ENCODE measurements at regions not wholly inside any gene's neighbourhood (a gene's known extent, or its start where the extent isn't known, plus 50 kb on each side); places are given as distances from the start of the nearest gene placed in this dataset.

GRCh38 chr13:73482556-73482955 lies 423.8 kb downstream of the KLF5 start:
- TF ChIP-seq ZFP3 (CRISPR knock-in tag; IDR thresholded peaks at IDR 0.05) (no peak), TCF4 (CRISPR knock-in tag; IDR thresholded peaks at IDR 0.05; ENCODE audit: borderline replicate concordance) (no peak), CSRNP3 (CRISPR knock-in tag; IDR thresholded peaks at IDR 0.05) (no peak), ZC3H10 (CRISPR knock-in tag; IDR thresholded peaks at IDR 0.05) (no peak), ZNF70 (CRISPR knock-in tag; IDR thresholded peaks at IDR 0.05) (no peak), ESRRG (CRISPR knock-in tag; IDR thresholded peaks at IDR 0.05) (no peak), ISL1 (CRISPR knock-in tag; IDR thresholded peaks at IDR 0.05) (no peak), CSDC2 (CRISPR knock-in tag; IDR thresholded peaks at IDR 0.05) (no peak), POU6F1 (CRISPR knock-in tag; IDR thresholded peaks at IDR 0.05; ENCODE audit: borderline replicate concordance, low read depth) (no peak), RARB (CRISPR knock-in tag; IDR thresholded peaks at IDR 0.05) (no peak), OSR1 (CRISPR knock-in tag; IDR thresholded peaks at IDR 0.05) (no peak), TSHZ2 (CRISPR knock-in tag; IDR thresholded peaks at IDR 0.05) (no peak), ZNF565 (CRISPR knock-in tag; conservative IDR thresholded peaks at IDR 0.05; ENCODE audit: low read depth) (no peak), PPARA (CRISPR knock-in tag; IDR thresholded peaks at IDR 0.05; ENCODE audit: borderline replicate concordance) (no peak), BACH2 (CRISPR knock-in tag; IDR thresholded peaks at IDR 0.05; ENCODE audit: borderline replicate concordance) (no peak), ARNTL (CRISPR knock-in tag; IDR thresholded peaks at IDR 0.05; ENCODE audit: borderline replicate concordance, low read depth) (no peak), ZNF8 (CRISPR knock-in tag; IDR thresholded peaks at IDR 0.05) (no peak), ZFP30 (CRISPR knock-in tag; IDR thresholded peaks at IDR 0.05) (no peak), GLIS3 (CRISPR knock-in tag; IDR thresholded peaks at IDR 0.05) (no peak), SNAI2 (CRISPR knock-in tag; IDR thresholded peaks at IDR 0.05) (no peak)
- no peak for ATAC-seq

GRCh38 chr13:73481886-73482445 lies 423.2 kb downstream of the KLF5 start:
- no peak for ATAC-seq
- TF ChIP-seq ZFP30 (CRISPR knock-in tag; IDR thresholded peaks at IDR 0.05) (no peak), OSR1 (CRISPR knock-in tag; IDR thresholded peaks at IDR 0.05) (no peak), ZNF565 (CRISPR knock-in tag; conservative IDR thresholded peaks at IDR 0.05; ENCODE audit: low read depth) (no peak), GLIS3 (CRISPR knock-in tag; IDR thresholded peaks at IDR 0.05) (no peak), CREB5 (CRISPR knock-in tag; IDR thresholded peaks at IDR 0.05; ENCODE audit: low read depth) (no peak), ZNF70 (CRISPR knock-in tag; IDR thresholded peaks at IDR 0.05) (no peak), CSDC2 (CRISPR knock-in tag; IDR thresholded peaks at IDR 0.05) (no peak)

GRCh38 chr13:73480779-73481559 lies 422.2 kb downstream of the KLF5 start:
- no peak for ATAC-seq
- TF ChIP-seq CSDC2 (CRISPR knock-in tag; IDR thresholded peaks at IDR 0.05) = no peak
- TF ChIP-seq ESRRG (CRISPR knock-in tag; IDR thresholded peaks at IDR 0.05) = no peak
- no peak for TF ChIP-seq ZNF70 (CRISPR knock-in tag; IDR thresholded peaks at IDR 0.05)

- TF ChIP-seq TCF4 (CRISPR knock-in tag; IDR thresholded peaks at IDR 0.05; ENCODE audit: borderline replicate concordance) = no peak
- TF ChIP-seq OSR1 (CRISPR knock-in tag; IDR thresholded peaks at IDR 0.05) = no peak
- no peak for TF ChIP-seq PPARA (CRISPR knock-in tag; IDR thresholded peaks at IDR 0.05; ENCODE audit: borderline replicate concordance)
- no peak for TF ChIP-seq ESRRG (CRISPR knock-in tag; IDR thresholded peaks at IDR 0.05)
- no peak for TF ChIP-seq BACH2 (CRISPR knock-in tag; IDR thresholded peaks at IDR 0.05; ENCODE audit: borderline replicate concordance)
- ATAC-seq = no peak
These were observed 421.1 kb downstream of the KLF5 start for GRCh38 chr13:73479856-73480255.
